MM.1S (cell line): ENCODE measurements at regions not wholly inside any gene's neighbourhood (a gene's known extent, or its start where the extent isn't known, plus 50 kb on each side); places are given as distances from the start of the nearest gene placed in this dataset.

Experiments
- EZH2 ChIP-seq: fragments of 300-600 bp; sonication (generic); optimal IDR thresholded peaks from 2 replicates; pipeline ENCODE3; 2017; ENCODE audit warnings: low read depth, mild to moderate bottlenecking, antibody characterized with exemption, low read length, mixed read lengths
- EZH2phosphoT487 ChIP-seq: fragments of 300-600 bp; sonication (generic); IDR thresholded peaks from 2 replicates; pipeline ENCODE4 v1.6.1; 2018; ENCODE audit warnings: antibody characterized with exemption, low read length
- TF ChIP-seq, protein P1 (sequence below): fragments of 300-600 bp; sonication (generic); IDR thresholded peaks from 2 replicates; pipeline ENCODE4 v1.5.1; 2016; ENCODE audit warnings: antibody characterized with exemption, low read length, mixed read lengths

DNA sequence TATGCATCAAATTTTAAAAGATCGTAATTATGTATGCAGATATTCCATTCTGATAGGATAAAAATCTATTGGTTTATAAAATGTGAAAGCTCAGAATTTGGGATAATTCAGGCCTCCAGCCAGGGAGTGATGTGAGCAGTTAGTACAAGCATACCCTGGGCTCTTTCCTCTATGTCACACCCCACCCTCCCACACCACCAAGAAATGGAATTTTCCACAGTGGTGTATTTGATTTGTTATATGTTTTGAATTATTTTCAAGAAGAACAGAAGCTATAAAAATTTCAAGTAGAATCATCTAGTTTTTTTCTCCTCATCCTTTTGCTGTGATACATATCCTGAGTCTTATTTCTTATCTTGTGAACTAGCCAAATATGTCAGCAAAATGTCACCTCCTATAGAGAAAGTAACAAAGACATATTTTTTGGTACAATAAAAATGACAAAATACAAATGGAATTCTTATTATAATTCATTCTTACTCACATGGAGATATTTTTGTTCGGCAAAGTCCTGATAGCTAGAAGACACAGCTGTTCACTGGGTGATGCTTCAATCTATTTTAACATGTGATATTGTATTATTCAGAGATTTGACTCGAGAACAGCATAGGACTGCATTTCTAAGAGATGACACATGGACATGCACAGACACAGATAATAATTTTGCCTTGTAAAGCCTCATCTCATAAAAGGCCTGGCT is 61.2 kb upstream of the FRY start:
- TF ChIP-seq, protein P1, sequence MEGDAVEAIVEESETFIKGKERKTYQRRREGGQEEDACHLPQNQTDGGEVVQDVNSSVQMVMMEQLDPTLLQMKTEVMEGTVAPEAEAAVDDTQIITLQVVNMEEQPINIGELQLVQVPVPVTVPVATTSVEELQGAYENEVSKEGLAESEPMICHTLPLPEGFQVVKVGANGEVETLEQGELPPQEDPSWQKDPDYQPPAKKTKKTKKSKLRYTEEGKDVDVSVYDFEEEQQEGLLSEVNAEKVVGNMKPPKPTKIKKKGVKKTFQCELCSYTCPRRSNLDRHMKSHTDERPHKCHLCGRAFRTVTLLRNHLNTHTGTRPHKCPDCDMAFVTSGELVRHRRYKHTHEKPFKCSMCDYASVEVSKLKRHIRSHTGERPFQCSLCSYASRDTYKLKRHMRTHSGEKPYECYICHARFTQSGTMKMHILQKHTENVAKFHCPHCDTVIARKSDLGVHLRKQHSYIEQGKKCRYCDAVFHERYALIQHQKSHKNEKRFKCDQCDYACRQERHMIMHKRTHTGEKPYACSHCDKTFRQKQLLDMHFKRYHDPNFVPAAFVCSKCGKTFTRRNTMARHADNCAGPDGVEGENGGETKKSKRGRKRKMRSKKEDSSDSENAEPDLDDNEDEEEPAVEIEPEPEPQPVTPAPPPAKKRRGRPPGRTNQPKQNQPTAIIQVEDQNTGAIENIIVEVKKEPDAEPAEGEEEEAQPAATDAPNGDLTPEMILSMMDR, result no peak
- TF ChIP-seq EZH2phosphoT487 (no peak), EZH2 (no peak)
